HG03108 (cell line): ENCODE measurements at regions not wholly inside any gene's neighbourhood (a gene's known extent, or its start where the extent isn't known, plus 50 kb on each side); places are given as distances from the start of the nearest gene placed in this dataset.
"Not testable (repeated sequence)": the region's sequence is repeated elsewhere in the genome, so short reads cannot be mapped to it uniquely, and the experiment has no call there.

Source experiments
- ATAC-seq: cut with Tn5 transposase; IDR thresholded peaks from one replicate; pipeline ENCODE4 v1.9.1; 2021; ENCODE audit warnings: moderate library complexity; ENCODE audit not compliant: unreplicated experiment

- no peak for ATAC-seq
These were observed 318.1 kb downstream of the PTTG2 start for GRCh38 chr4:38278255-38278654.

- no peak for ATAC-seq
These were observed 318.9 kb downstream of the PTTG2 start for GRCh38 chr4:38279077-38279476.

- ATAC-seq: no peak
These were observed 319.6 kb downstream of the PTTG2 start for GRCh38 chr4:38279650-38280322.

GRCh38 chr4:38280323-38280706 lies 320.1 kb downstream of the PTTG2 start:
- no peak for ATAC-seq

GRCh38 chr4:38281371-38282071 lies 321.3 kb downstream of the PTTG2 start:
- ATAC-seq: no peak

GRCh38 chr4:38283724-38284123 lies 323.5 kb downstream of the PTTG2 start:
- ATAC-seq: no peak

- no peak for ATAC-seq
These were observed 324.3 kb downstream of the PTTG2 start for GRCh38 chr4:38284294-38285030.

GRCh38 chr4:38287101-38287851 lies 327.1 kb downstream of the PTTG2 start:
- ATAC-seq: no peak

- ATAC-seq: no peak
These were observed 329.4 kb downstream of the PTTG2 start for GRCh38 chr4:38289553-38289952.

- no peak for ATAC-seq
These were observed 330.2 kb downstream of the PTTG2 start for GRCh38 chr4:38290366-38290765.

- no peak for ATAC-seq
These were observed 330.7 kb downstream of the PTTG2 start for GRCh38 chr4:38290914-38291313.

- no peak for ATAC-seq
These were observed 332.3 kb downstream of the PTTG2 start for GRCh38 chr4:38292529-38292928.

- no peak for ATAC-seq
These were observed 334.0 kb downstream of the PTTG2 start for GRCh38 chr4:38294238-38294637.

GRCh38 chr4:38297061-38297460 lies 336.9 kb downstream of the PTTG2 start:
- ATAC-seq: no peak

GRCh38 chr4:38298868-38299713 lies 338.9 kb downstream of the PTTG2 start:
- ATAC-seq: no peak

- no peak for ATAC-seq
These were observed 342.7 kb downstream of the PTTG2 start for GRCh38 chr4:38302910-38303309.

GRCh38 chr4:38304460-38304859 lies 344.3 kb downstream of the PTTG2 start:
- ATAC-seq: not testable (repeated sequence)

- peak; percentile 56 for ATAC-seq
These were observed 346.4 kb downstream of the PTTG2 start for GRCh38 chr4:38306482-38307071.

- ATAC-seq: no peak
These were observed 348.6 kb downstream of the PTTG2 start for GRCh38 chr4:38308728-38309311.

GRCh38 chr4:38309471-38309870 lies 349.3 kb downstream of the PTTG2 start:
- no peak for ATAC-seq
